ENCODE measurements at regions not wholly inside any gene's neighbourhood (a gene's known extent, or its start where the extent isn't known, plus 50 kb on each side); places are given as distances from the start of the nearest gene placed in this dataset.

GRCh38 chr3:106341586-106342162 is 472.9 kb upstream of the CBLB start:
- Histone ChIP-seq H2AFZ (ENCODE audit: low read length) (no peak overlapping the region), H3K9me3 (ENCODE audit: low read length) (no peaks in the 10 kb centered on the region), H4K20me1 (ENCODE audit: insufficient read depth, low read depth, low read length) (no peaks in the 10 kb centered on the region), H3K79me2 (ENCODE audit: low read length) (no peaks in the 10 kb centered on the region), H3K4me2 (ENCODE audit: low read depth, low read length, poor library complexity, severe bottlenecking) (no peak overlapping the region), H3K9me2 (replicated peaks; ENCODE audit: insufficient read depth, low read length) (no peaks in the 10 kb centered on the region), H3K27ac (ENCODE audit: low read length) (no peak overlapping the region), H3K9ac (ENCODE audit: low read length) (no peak overlapping the region), H3K4me1 (ENCODE audit: low read length) (no peaks in the 10 kb centered on the region), H3K4me3 (ENCODE audit: low read length) (no peak overlapping the region), H3K27me3 (ENCODE audit: low read length) (no peaks in the 10 kb centered on the region), H3K36me3 (ENCODE audit: insufficient read depth, low read length) (no peaks in the 10 kb centered on the region)
- no peak for DNase-seq

- H3K9me3 ChIP-seq (ENCODE audit: low read length): no peaks in the 10 kb centered on the region
- H3K9ac ChIP-seq (ENCODE audit: low read length): no peak overlapping the region
- no peak for DNase-seq
- no peak overlapping the region for H3K4me2 ChIP-seq (ENCODE audit: low read depth, low read length, poor library complexity, severe bottlenecking)
- H3K4me1 ChIP-seq (ENCODE audit: low read length): no peaks in the 10 kb centered on the region
- no peaks in the 10 kb centered on the region for H3K79me2 ChIP-seq (ENCODE audit: low read length)
- no peak overlapping the region for H2AFZ ChIP-seq (ENCODE audit: low read length)
- no peaks in the 10 kb centered on the region for H3K36me3 ChIP-seq (ENCODE audit: insufficient read depth, low read length)
- H4K20me1 ChIP-seq (ENCODE audit: insufficient read depth, low read depth, low read length): no peaks in the 10 kb centered on the region
- no peak overlapping the region for H3K27ac ChIP-seq (ENCODE audit: low read length)
- no peaks in the 10 kb centered on the region for H3K27me3 ChIP-seq (ENCODE audit: low read length)
- H3K9me2 ChIP-seq (replicated peaks; ENCODE audit: insufficient read depth, low read length): no peaks in the 10 kb centered on the region
- H3K4me3 ChIP-seq (ENCODE audit: low read length): no peak overlapping the region
Observed at GRCh38 chr3:106342386-106342785, 473.6 kb upstream of the CBLB start.

- Histone ChIP-seq H3K9me2 (replicated peaks; ENCODE audit: insufficient read depth, low read length) (no peaks in the 10 kb centered on the region), H3K4me3 (ENCODE audit: low read length) (no peak overlapping the region), H4K20me1 (ENCODE audit: insufficient read depth, low read depth, low read length) (no peaks in the 10 kb centered on the region), H3K4me2 (ENCODE audit: low read depth, low read length, poor library complexity, severe bottlenecking) (no peak overlapping the region), H2AFZ (ENCODE audit: low read length) (no peak overlapping the region), H3K27ac (ENCODE audit: low read length) (no peak overlapping the region), H3K79me2 (ENCODE audit: low read length) (no peaks in the 10 kb centered on the region), H3K27me3 (ENCODE audit: low read length) (no peaks in the 10 kb centered on the region), H3K9me3 (ENCODE audit: low read length) (no peaks in the 10 kb centered on the region), H3K9ac (ENCODE audit: low read length) (no peak overlapping the region), H3K36me3 (ENCODE audit: insufficient read depth, low read length) (no peaks in the 10 kb centered on the region), H3K4me1 (ENCODE audit: low read length) (no peaks in the 10 kb centered on the region)
- no peak for DNase-seq
Observed at GRCh38 chr3:106343811-106344210, 475.0 kb upstream of the CBLB start.

- H3K27me3 ChIP-seq (ENCODE audit: low read length): no peaks in the 10 kb centered on the region
- no peaks in the 10 kb centered on the region for H3K4me1 ChIP-seq (ENCODE audit: low read length)
- H3K9me2 ChIP-seq (replicated peaks; ENCODE audit: insufficient read depth, low read length): no peaks in the 10 kb centered on the region
- DNase-seq: no peak
- H3K79me2 ChIP-seq (ENCODE audit: low read length): no peaks in the 10 kb centered on the region
- H3K4me2 ChIP-seq (ENCODE audit: low read depth, low read length, poor library complexity, severe bottlenecking): no peak overlapping the region
- H3K4me3 ChIP-seq (ENCODE audit: low read length): no peak overlapping the region
- no peak overlapping the region for H3K9ac ChIP-seq (ENCODE audit: low read length)
- H4K20me1 ChIP-seq (ENCODE audit: insufficient read depth, low read depth, low read length): no peaks in the 10 kb centered on the region
- no peak overlapping the region for H3K27ac ChIP-seq (ENCODE audit: low read length)
- H3K9me3 ChIP-seq (ENCODE audit: low read length): no peaks in the 10 kb centered on the region
- no peak overlapping the region for H2AFZ ChIP-seq (ENCODE audit: low read length)
- no peaks in the 10 kb centered on the region for H3K36me3 ChIP-seq (ENCODE audit: insufficient read depth, low read length)
Observed at GRCh38 chr3:106345353-106346027, 476.7 kb upstream of the CBLB start.

GRCh38 chr3:106347350-106347749 is 478.5 kb upstream of the CBLB start:
- Histone ChIP-seq H3K4me3 (ENCODE audit: low read length) (no peak overlapping the region), H3K9ac (ENCODE audit: low read length) (no peak overlapping the region), H3K4me1 (ENCODE audit: low read length) (no peaks in the 10 kb centered on the region), H4K20me1 (ENCODE audit: insufficient read depth, low read depth, low read length) (no peaks in the 10 kb centered on the region), H3K4me2 (ENCODE audit: low read depth, low read length, poor library complexity, severe bottlenecking) (no peak overlapping the region), H3K27me3 (ENCODE audit: low read length) (no peaks in the 10 kb centered on the region), H2AFZ (ENCODE audit: low read length) (no peak overlapping the region), H3K36me3 (ENCODE audit: insufficient read depth, low read length) (no peaks in the 10 kb centered on the region), H3K9me2 (replicated peaks; ENCODE audit: insufficient read depth, low read length) (no peaks in the 10 kb centered on the region), H3K27ac (ENCODE audit: low read length) (no peak overlapping the region), H3K9me3 (ENCODE audit: low read length) (no peaks in the 10 kb centered on the region), H3K79me2 (ENCODE audit: low read length) (no peaks in the 10 kb centered on the region)
- no peak for DNase-seq

DNA sequence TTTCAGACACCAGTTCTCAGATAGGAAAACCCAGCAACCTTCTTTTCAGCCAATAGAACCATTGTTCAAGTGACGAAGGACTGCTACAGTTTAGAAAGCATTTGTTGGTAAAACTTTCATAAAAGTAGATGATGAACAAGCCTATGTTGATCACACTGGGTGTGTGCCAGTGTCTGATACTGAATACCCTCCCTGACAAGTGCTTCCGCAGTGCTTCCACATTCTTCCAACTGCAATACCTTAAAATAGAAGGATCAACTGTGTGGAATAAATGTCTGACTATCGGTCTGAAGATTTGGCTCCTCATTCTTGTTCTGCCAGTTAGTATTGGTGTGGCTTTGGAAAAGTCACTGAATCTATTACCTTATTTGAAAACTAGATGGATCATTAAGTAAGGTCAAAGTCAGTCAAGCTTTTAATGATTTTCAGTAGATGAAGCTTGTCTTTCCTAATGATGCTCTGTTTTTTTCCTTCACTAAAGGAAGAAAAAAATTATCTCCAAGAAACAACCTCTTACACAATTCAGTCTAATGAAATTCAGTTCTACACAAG is 479.4 kb upstream of the CBLB start:
- Histone ChIP-seq H4K20me1 (ENCODE audit: insufficient read depth, low read depth, low read length) (no peaks in the 10 kb centered on the region), H3K4me3 (ENCODE audit: low read length) (no peak overlapping the region), H3K27ac (ENCODE audit: low read length) (no peak overlapping the region), H3K9ac (ENCODE audit: low read length) (no peak overlapping the region), H2AFZ (ENCODE audit: low read length) (no peak overlapping the region), H3K36me3 (ENCODE audit: insufficient read depth, low read length) (no peaks in the 10 kb centered on the region), H3K9me3 (ENCODE audit: low read length) (no peaks in the 10 kb centered on the region), H3K4me1 (ENCODE audit: low read length) (no peaks in the 10 kb centered on the region), H3K4me2 (ENCODE audit: low read depth, low read length, poor library complexity, severe bottlenecking) (no peak overlapping the region), H3K27me3 (ENCODE audit: low read length) (no peaks in the 10 kb centered on the region), H3K9me2 (replicated peaks; ENCODE audit: insufficient read depth, low read length) (no peaks in the 10 kb centered on the region), H3K79me2 (ENCODE audit: low read length) (no peaks in the 10 kb centered on the region)
- DNase-seq: no peak

- no peaks in the 10 kb centered on the region for H3K4me1 ChIP-seq (ENCODE audit: low read length)
- H4K20me1 ChIP-seq (ENCODE audit: insufficient read depth, low read depth, low read length): no peaks in the 10 kb centered on the region
- H2AFZ ChIP-seq (ENCODE audit: low read length): no peak overlapping the region
- H3K9ac ChIP-seq (ENCODE audit: low read length): no peak overlapping the region
- no peaks in the 10 kb centered on the region for H3K36me3 ChIP-seq (ENCODE audit: insufficient read depth, low read length)
- H3K27ac ChIP-seq (ENCODE audit: low read length): no peak overlapping the region
- no peak overlapping the region for H3K4me3 ChIP-seq (ENCODE audit: low read length)
- no peaks in the 10 kb centered on the region for H3K79me2 ChIP-seq (ENCODE audit: low read length)
- no peaks in the 10 kb centered on the region for H3K9me3 ChIP-seq (ENCODE audit: low read length)
- no peak for DNase-seq
- H3K27me3 ChIP-seq (ENCODE audit: low read length): no peaks in the 10 kb centered on the region
- no peaks in the 10 kb centered on the region for H3K9me2 ChIP-seq (replicated peaks; ENCODE audit: insufficient read depth, low read length)
- H3K4me2 ChIP-seq (ENCODE audit: low read depth, low read length, poor library complexity, severe bottlenecking): no peak overlapping the region
Observed at GRCh38 chr3:106349191-106349881, 480.5 kb upstream of the CBLB start.

DNA sequence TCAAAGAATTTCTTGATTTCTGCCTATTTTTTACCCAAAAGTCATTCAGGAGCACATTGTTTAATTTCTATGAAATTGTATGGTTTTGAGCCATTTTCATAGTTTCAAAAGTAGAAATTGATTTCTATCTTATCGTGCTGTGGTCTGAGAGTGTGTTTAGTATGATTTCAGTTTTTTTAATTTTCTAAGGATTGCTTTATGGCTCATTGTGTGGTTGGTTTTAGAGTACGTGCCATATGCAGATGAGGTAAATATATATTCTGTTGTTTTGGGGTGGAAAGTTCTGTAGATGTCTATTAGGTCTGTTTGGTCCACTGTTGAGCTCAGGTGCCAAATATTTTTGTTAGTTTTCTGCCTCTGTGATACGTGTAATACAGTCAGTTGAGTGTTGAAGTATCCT is 487.1 kb upstream of the CBLB start:
- Histone ChIP-seq H3K9ac (ENCODE audit: low read length) (no peak overlapping the region), H3K4me2 (ENCODE audit: low read depth, low read length, poor library complexity, severe bottlenecking) (no peak overlapping the region), H3K27ac (ENCODE audit: low read length) (no peak overlapping the region), H3K4me1 (ENCODE audit: low read length) (no peaks in the 10 kb centered on the region), H4K20me1 (ENCODE audit: insufficient read depth, low read depth, low read length) (no peaks in the 10 kb centered on the region), H3K9me2 (replicated peaks; ENCODE audit: insufficient read depth, low read length) (no peaks in the 10 kb centered on the region; the same call in 1 of the 2 replicates), H3K79me2 (ENCODE audit: low read length) (no peaks in the 10 kb centered on the region), H3K4me3 (ENCODE audit: low read length) (no peak overlapping the region), H3K9me3 (ENCODE audit: low read length) (no peaks in the 10 kb centered on the region), H3K36me3 (ENCODE audit: insufficient read depth, low read length) (no peaks in the 10 kb centered on the region), H2AFZ (ENCODE audit: low read length) (no peak overlapping the region), H3K27me3 (ENCODE audit: low read length) (no peaks in the 10 kb centered on the region)
- DNase-seq: no peak

Data from Karpas-422 (cell line).